Fibroblast of pulmonary artery (primary cell): ENCODE measurements at regions not wholly inside any gene's neighbourhood (a gene's known extent, or its start where the extent isn't known, plus 50 kb on each side); places are given as distances from the start of the nearest gene placed in this dataset.

Source experiments
- DNase-seq: peaks from one replicate; pipeline ENCODE4 v3.0.0-alpha.2; 2010; ENCODE audit warnings: low read depth
- H3K4me3 ChIP-seq: replicated peaks from 2 replicates; pipeline ENCODE4 v1.5.1; 2011; ENCODE audit warnings: low read depth, mild to moderate bottlenecking, control low read depth, low read length, moderate library complexity
- CTCF ChIP-seq: IDR thresholded peaks from 2 replicates; pipeline ENCODE4 v1.5.1; 2011; ENCODE audit warnings: mild to moderate bottlenecking, control low read depth, low read length, inconsistent platforms; ENCODE audit errors: missing control alignments

- DNase-seq: no peak
- TF ChIP-seq CTCF: no peak
- no peak overlapping the region for H3K4me3 ChIP-seq
Observed at GRCh38 chr4:174018236-174018635, 265.2 kb downstream of the FBXO8 start.

- no peak for DNase-seq
- H3K4me3 ChIP-seq: no peak overlapping the region
- no peak for TF ChIP-seq CTCF
Observed at GRCh38 chr4:174016251-174016650, 267.2 kb downstream of the FBXO8 start.

GRCh38 chr4:174012886-174013259 is 270.6 kb downstream of the FBXO8 start:
- DNase-seq: no peak
- TF ChIP-seq CTCF: no peak
- H3K4me3 ChIP-seq: no peak overlapping the region

DNA sequence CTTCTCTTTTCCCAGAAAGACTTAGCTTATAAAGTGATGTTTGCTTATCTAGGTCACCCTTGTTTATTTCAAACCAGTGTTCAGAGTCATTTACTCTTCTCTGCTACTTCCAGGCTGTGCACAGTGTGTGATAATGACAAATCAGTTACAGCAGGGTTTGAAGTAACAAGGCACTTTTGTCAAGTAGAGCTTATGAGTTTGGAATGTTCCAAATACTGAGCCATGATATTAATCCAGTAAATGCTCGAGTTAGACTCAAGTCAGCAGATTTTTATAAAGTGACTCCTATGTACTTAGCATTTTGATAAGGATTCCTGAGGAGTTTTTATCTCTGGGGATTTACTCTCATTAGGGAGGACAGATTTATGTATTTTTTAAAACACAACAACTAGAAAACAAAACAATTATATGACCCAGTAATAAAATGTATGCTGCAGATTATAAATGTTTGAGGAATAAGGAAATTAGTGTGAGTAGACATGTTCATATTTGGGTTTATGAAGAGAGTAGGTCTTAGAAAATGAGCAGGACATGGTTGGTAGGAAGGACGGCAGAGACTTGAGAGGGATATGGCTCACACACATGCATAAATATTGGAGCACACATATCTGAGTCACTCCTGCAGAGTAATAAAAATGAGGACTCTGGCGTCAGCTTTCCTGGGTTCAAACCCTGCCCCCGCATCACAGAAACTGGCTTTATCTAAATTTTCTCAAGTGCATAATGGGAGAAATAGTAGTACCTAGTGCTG is 271.2 kb downstream of the FBXO8 start:
- TF ChIP-seq CTCF: no peak
- H3K4me3 ChIP-seq: no peak overlapping the region
- DNase-seq: no peak

GRCh38 chr4:174010547-174010946 is 272.9 kb downstream of the FBXO8 start:
- H3K4me3 ChIP-seq: no peak overlapping the region
- no peak for TF ChIP-seq CTCF
- DNase-seq: no peak

DNA sequence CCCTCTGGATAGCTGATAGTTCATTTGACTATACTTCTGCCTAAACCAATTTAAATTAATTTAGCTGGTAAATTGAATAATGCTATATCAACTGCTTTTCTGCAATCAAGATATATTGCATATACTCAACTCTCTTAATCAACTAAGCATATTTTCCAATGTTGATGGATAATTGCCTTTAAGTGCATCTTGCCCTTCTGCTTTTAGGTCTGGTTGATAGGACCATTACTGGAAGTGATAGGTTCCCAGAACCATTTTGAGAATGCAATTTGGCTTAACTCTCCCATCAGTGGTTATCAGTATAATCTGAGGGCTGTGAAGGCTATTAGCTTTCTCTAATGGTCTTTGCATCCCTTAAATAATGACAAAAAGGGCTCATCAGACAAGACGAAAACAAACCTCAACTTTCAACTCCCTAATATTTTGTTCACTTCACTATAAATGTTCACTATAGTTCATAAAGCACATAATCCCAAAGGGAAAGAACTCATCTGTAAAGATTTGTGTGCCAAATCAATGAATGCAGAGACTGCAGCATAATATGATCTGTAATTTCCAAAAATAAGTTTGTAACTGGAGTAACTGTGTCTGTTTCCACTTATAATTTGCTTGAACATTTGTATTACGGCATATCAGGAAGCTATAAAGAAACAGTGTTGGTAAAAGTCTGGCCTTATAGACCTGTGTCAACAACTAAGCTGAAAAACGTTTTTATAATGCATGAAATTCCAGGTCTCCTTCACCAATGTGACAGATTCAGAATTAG is 273.6 kb downstream of the FBXO8 start:
- DNase-seq: no peak
- no peak overlapping the region for H3K4me3 ChIP-seq
- TF ChIP-seq CTCF: no peak
